GM23338 (cell line): ENCODE measurements at regions not wholly inside any gene's neighbourhood (a gene's known extent, or its start where the extent isn't known, plus 50 kb on each side); places are given as distances from the start of the nearest gene placed in this dataset.

ENCODE experiments used
- ATAC-seq: fragments of 200-7000 bp; cut with Tn5 transposase; 3 replicates; pipeline ENCODE4 v1.9.1; 2020
- DNase-seq: peaks from one replicate; pipeline ENCODE4 v3.0.0-alpha.2; 2015; ENCODE audit warnings: low spot score
- H2AFZ ChIP-seq: fragments of 200-600 bp; sonication (generic); 2 replicates; pipeline ENCODE4 v1.8.0; 2016; ENCODE audit warnings: antibody characterized with exemption, mild to moderate bottlenecking, moderate library complexity
- H3F3A ChIP-seq: fragments of 200-600 bp; sonication (generic); replicated peaks from 2 replicates; pipeline ENCODE4 v1.8.0; 2017; ENCODE audit warnings: antibody characterized with exemption, mixed run types, low read depth
- H3K27ac ChIP-seq: fragments of 200-600 bp; sonication (generic); 2 replicates; pipeline ENCODE4 v1.6.1; 2016; ENCODE audit warnings: low read depth
- H3K27me3 ChIP-seq: fragments of 200-600 bp; sonication (generic); 2 replicates; pipeline ENCODE4 v1.8.0; 2016; ENCODE audit warnings: mild to moderate bottlenecking, mixed run types, moderate library complexity; ENCODE audit not compliant: insufficient read depth
- H3K36me3 ChIP-seq: fragments of 200-600 bp; sonication (generic); 2 replicates; pipeline ENCODE4 v1.8.0; 2016; ENCODE audit warnings: mild to moderate bottlenecking; ENCODE audit not compliant: insufficient read depth
- H3K4me1 ChIP-seq: fragments of 200-600 bp; sonication (generic); 2 replicates; pipeline ENCODE4 v1.8.0; 2016; ENCODE audit warnings: mild to moderate bottlenecking, moderate library complexity; ENCODE audit not compliant: insufficient read depth
- H3K4me2 ChIP-seq: fragments of 200-600 bp; sonication (generic); 2 replicates; pipeline ENCODE4 v1.7.1; 2017; ENCODE audit warnings: mixed run types
- H3K4me3 ChIP-seq: fragments of 200-600 bp; sonication (generic); 2 replicates; pipeline ENCODE4 v1.6.1; 2016; ENCODE audit warnings: mixed run types
- H3K79me2 ChIP-seq: fragments of 200-600 bp; sonication (generic); replicated peaks from 2 replicates; pipeline ENCODE4 v1.8.0; 2017; ENCODE audit warnings: mild to moderate bottlenecking; ENCODE audit not compliant: insufficient read depth
- H3K9me2 ChIP-seq: fragments of 200-600 bp; sonication (generic); 2 replicates; pipeline ENCODE4 v1.8.0; 2017; ENCODE audit not compliant: insufficient read depth
- H4K20me1 ChIP-seq: fragments of 200-600 bp; sonication (generic); replicated peaks from 2 replicates; pipeline ENCODE4 v1.8.0; 2017; ENCODE audit warnings: mild to moderate bottlenecking; ENCODE audit not compliant: insufficient read depth
- H3K27ac Mint-ChIP-seq: 2 replicates; pipeline ENCODE4 v1.8.0; 2020; ENCODE audit warnings: inconsistent platforms, mild to moderate bottlenecking, moderate library complexity, mixed read lengths
- H3K27me3 Mint-ChIP-seq: 3 replicates; pipeline ENCODE4 v1.8.0; 2022; ENCODE audit warnings: low read depth, mild to moderate bottlenecking, moderate library complexity, mixed read lengths, inconsistent platforms; ENCODE audit not compliant: insufficient read depth, poor library complexity
- H3K36me3 Mint-ChIP-seq: 3 replicates; pipeline ENCODE4 v1.8.0; 2021; ENCODE audit warnings: low read depth, mild to moderate bottlenecking, inconsistent platforms, moderate library complexity, mixed read lengths
- H3K4me1 Mint-ChIP-seq: 3 replicates; pipeline ENCODE4 v1.8.0; 2020; ENCODE audit warnings: mild to moderate bottlenecking, inconsistent platforms, mixed read lengths
- H3K4me3 Mint-ChIP-seq: 3 replicates; pipeline ENCODE4 v1.8.0; 2021; ENCODE audit warnings: moderate library complexity, mild to moderate bottlenecking, inconsistent platforms, mixed read lengths
- H3K9me3 Mint-ChIP-seq: 3 replicates; pipeline ENCODE4 v1.8.0; 2020; ENCODE audit warnings: moderate library complexity, mild to moderate bottlenecking, inconsistent platforms, mixed read lengths
- CREB1 ChIP-seq: fragments of 250-450 bp; sonication (Bioruptor Pico); IDR thresholded peaks from 2 replicates; pipeline ENCODE4 v1.5.0; 2020; ENCODE audit warnings: low read depth, mild to moderate bottlenecking, moderate library complexity
- ETS1 ChIP-seq: IDR thresholded peaks from 2 replicates; pipeline ENCODE4 v1.6.1; 2016; ENCODE audit warnings: antibody characterized with exemption
- EZH2 ChIP-seq: fragments of 200-600 bp; sonication (generic); IDR thresholded peaks from one replicate; pipeline ENCODE4 v1.8.0; 2017; ENCODE audit warnings: antibody characterized with exemption, mild to moderate bottlenecking, low read depth; ENCODE audit not compliant: unreplicated experiment
- EZH2phosphoT487 ChIP-seq: fragments of 200-600 bp; sonication (generic); IDR thresholded peaks from one replicate; pipeline ENCODE4 v1.8.1; 2018; ENCODE audit warnings: antibody characterized with exemption; ENCODE audit not compliant: unreplicated experiment
- JUNB ChIP-seq: IDR thresholded peaks from one replicate; pipeline ENCODE4 v1.6.1; 2016; ENCODE audit warnings: antibody characterized with exemption; ENCODE audit not compliant: unreplicated experiment
- NANOG ChIP-seq: IDR thresholded peaks from 2 replicates; pipeline ENCODE4 v1.6.1; 2016; ENCODE audit warnings: antibody characterized with exemption, borderline replicate concordance
- POLR2AphosphoS5 ChIP-seq: IDR thresholded peaks from 2 replicates; pipeline ENCODE4 v1.6.1; 2016; ENCODE audit warnings: antibody characterized with exemption, low read depth
- REST ChIP-seq: IDR thresholded peaks from one replicate; pipeline ENCODE4 v1.6.1; 2018; ENCODE audit warnings: antibody characterized with exemption; ENCODE audit not compliant: unreplicated experiment
- STAT1 ChIP-seq: IDR thresholded peaks from one replicate; pipeline ENCODE4 v1.6.1; 2016; ENCODE audit warnings: antibody characterized with exemption; ENCODE audit not compliant: unreplicated experiment
- ZNF114 ChIP-seq: fragments of 250-450 bp; sonication (Bioruptor Pico); IDR thresholded peaks from 2 replicates; pipeline ENCODE4 v1.5.0; 2020; ENCODE audit warnings: mild to moderate bottlenecking, moderate library complexity
- ZNF331 ChIP-seq: fragments of 250-450 bp; sonication (Bioruptor Pico); IDR thresholded peaks from 2 replicates; pipeline ENCODE4 v1.5.0; 2020; ENCODE audit warnings: low read depth, mild to moderate bottlenecking, moderate library complexity

GRCh38 chr9:23314247-23314646 is 511.8 kb downstream of the ELAVL2 start (continued):
- TF ChIP-seq REST: no peak
- TF ChIP-seq EZH2: no peak

GRCh38 chr9:23319092-23319491 is 506.9 kb downstream of the ELAVL2 start:
- no peaks in the 10 kb centered on the region for H4K20me1 ChIP-seq
- no peak for TF ChIP-seq POLR2AphosphoS5
- no peak for TF ChIP-seq EZH2phosphoT487
- no peak for TF ChIP-seq ZNF114 (CRISPR knock-in tag)
- no peak for TF ChIP-seq CREB1 (CRISPR knock-in tag)
- TF ChIP-seq JUNB: no peak
- TF ChIP-seq ETS1: no peak
- TF ChIP-seq STAT1: no peak
- no peak for TF ChIP-seq ZNF331 (CRISPR knock-in tag)
- no peak for TF ChIP-seq EZH2
- no peaks in the 10 kb centered on the region for H3F3A ChIP-seq
- H3K79me2 ChIP-seq: no peaks in the 10 kb centered on the region
- no peak overlapping the region for H3K27ac Mint-ChIP-seq
- H3K27me3 ChIP-seq: peaks cover 11% of the 10 kb centered on the region
- H3K9me2 ChIP-seq: no peaks in the 10 kb centered on the region
- 0 out of 3 replicates have a peak, but pooled peaks cover 4% of the 10 kb centered on the region for H3K9me3 Mint-ChIP-seq
- H3K4me3 ChIP-seq: no peak overlapping the region
- peaks cover 4% of the 10 kb centered on the region; the same call in 2 of the 3 replicates for H3K4me1 Mint-ChIP-seq
- ATAC-seq: no peak
- H3K4me2 ChIP-seq: no peak overlapping the region
- H3K4me1 ChIP-seq: peaks cover 11% of the 10 kb centered on the region
- H3K4me3 Mint-ChIP-seq: no peak overlapping the region
- no peaks in the 10 kb centered on the region for H3K36me3 Mint-ChIP-seq
- H2AFZ ChIP-seq: no peak overlapping the region
- no peaks in the 10 kb centered on the region for H3K36me3 ChIP-seq
- H3K27me3 Mint-ChIP-seq: no peaks in the 10 kb centered on the region
- no peak overlapping the region for H3K27ac ChIP-seq
- DNase-seq: no peak

- Mint-ChIP-seq H3K4me1 (peaks cover 4% of the 10 kb centered on the region; the same call in 2 of the 3 replicates), H3K27ac (no peak overlapping the region), H3K27me3 (no peaks in the 10 kb centered on the region), H3K9me3 (0 out of 3 replicates have a peak, but pooled peaks cover 4% of the 10 kb centered on the region), H3K36me3 (no peaks in the 10 kb centered on the region), H3K4me3 (no peak overlapping the region)
- ATAC-seq: no peak
- Histone ChIP-seq H3K4me1 (no peaks in the 10 kb centered on the region), H3K27me3 (peaks cover 25% of the 10 kb centered on the region), H3K79me2 (no peaks in the 10 kb centered on the region), H3K4me3 (no peak overlapping the region), H4K20me1 (no peaks in the 10 kb centered on the region), H2AFZ (no peak overlapping the region), H3K9me2 (no peaks in the 10 kb centered on the region), H3K36me3 (no peaks in the 10 kb centered on the region), H3K27ac (no peak overlapping the region), H3F3A (no peaks in the 10 kb centered on the region), H3K4me2 (no peak overlapping the region)
- DNase-seq: no peak
- TF ChIP-seq POLR2AphosphoS5 (no peak), JUNB (no peak), ETS1 (no peak), REST (no peak), ZNF331 (CRISPR knock-in tag) (no peak), NANOG (no peak), STAT1 (no peak)
Observed at GRCh38 chr9:23321049-23321448, 505.0 kb downstream of the ELAVL2 start.
